ENCODE measurements at regions not wholly inside any gene's neighbourhood (a gene's known extent, or its start where the extent isn't known, plus 50 kb on each side); places are given as distances from the start of the nearest gene placed in this dataset.
A peak's percentile ranks its signal among the peaks of the same experiment; 100 is the strongest.
"Not testable (repeated sequence)": the region's sequence is repeated elsewhere in the genome, so short reads cannot be mapped to it uniquely, and the experiment has no call there.

DNA sequence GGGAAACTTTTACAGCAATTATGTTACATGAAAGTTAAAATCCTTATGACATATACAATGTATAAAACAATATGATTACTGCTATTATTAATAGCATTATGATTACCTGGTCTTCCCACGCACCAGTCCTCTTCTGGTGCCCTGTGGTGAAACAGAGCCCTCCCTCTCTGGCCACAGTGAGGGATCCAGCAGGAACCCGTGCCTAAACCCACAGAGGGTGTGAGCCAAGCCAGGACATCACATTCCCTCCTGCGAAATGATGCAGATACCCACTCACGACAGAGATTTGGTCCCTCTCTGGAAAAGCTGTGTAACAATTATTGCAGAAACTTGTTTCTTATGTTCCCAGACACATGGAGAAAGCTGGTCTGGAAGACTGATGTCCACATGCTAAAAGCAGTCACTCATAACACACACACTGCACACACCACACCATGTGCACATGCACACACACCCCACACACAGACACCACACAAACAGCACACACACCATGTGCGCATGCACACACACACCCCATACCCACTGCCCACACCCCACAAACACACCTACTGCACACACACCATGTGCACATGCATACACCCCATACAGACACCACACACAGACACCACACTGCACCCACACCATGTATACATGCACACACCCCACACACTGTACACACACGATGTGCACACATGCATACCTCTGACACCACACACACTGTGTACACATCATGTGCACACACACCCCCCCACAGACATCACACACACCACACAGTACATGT is 1462.2 kb downstream of the FOXD4L5 start:
- WGBS, 2 experiments (ENCODE audit: insufficient coverage in 2 of 2): 55 to 67% methylated on average over 1 of the region's 6 CpGs
- not testable (repeated sequence) for H3K4me3 ChIP-seq (ENCODE audit: extremely low read depth, insufficient read depth, low read length, poor library complexity, severe bottlenecking); H3K27ac ChIP-seq (ENCODE audit: low read depth, low read length, severe bottlenecking); H3K36me3 ChIP-seq (ENCODE audit: control insufficient read depth, insufficient read depth, low read length); H3K4me1 ChIP-seq (ENCODE audit: control insufficient read depth, insufficient read depth, low read length, poor library complexity, severe bottlenecking)
- H3K9me3 ChIP-seq (ENCODE audit: control insufficient read depth, low read length): peaks cover 18% of the 10 kb centered on the region

DNA sequence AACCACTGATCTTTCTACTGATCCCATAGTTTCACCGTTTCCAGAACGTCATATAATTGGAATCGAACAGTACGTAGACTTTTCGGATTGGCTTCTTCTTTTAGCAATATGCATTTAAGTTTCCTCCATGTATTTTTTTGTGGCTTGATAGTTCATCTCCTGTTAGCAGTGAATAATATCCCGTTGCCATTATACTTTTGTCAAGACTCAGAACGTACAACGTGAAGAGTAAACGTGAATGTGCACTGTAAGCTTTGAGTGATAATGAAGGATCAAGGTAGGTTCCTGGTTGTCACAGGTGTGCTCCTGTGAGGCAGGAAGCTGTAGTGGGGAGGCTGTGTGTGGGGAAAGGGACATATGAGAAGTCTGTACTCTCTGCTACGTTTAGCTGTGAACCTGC is 1463.7 kb downstream of the FOXD4L5 start:
- not testable (repeated sequence) for H3K4me1 ChIP-seq (ENCODE audit: control insufficient read depth, insufficient read depth, low read length, poor library complexity, severe bottlenecking); H3K27ac ChIP-seq (ENCODE audit: low read depth, low read length, severe bottlenecking); H3K36me3 ChIP-seq (ENCODE audit: control insufficient read depth, insufficient read depth, low read length); H3K4me3 ChIP-seq (ENCODE audit: extremely low read depth, insufficient read depth, low read length, poor library complexity, severe bottlenecking)
- H3K9me3 ChIP-seq (ENCODE audit: control insufficient read depth, low read length): peaks cover 31% of the 10 kb centered on the region
- 56 to 57% methylated on average over 4 of the region's 10 CpGs for WGBS, 2 experiments (ENCODE audit: insufficient coverage in 2 of 2)

GRCh38 chr9:63820882-63821281 is 1464.1 kb downstream of the FOXD4L5 start:
- H3K4me3 ChIP-seq (ENCODE audit: extremely low read depth, insufficient read depth, low read length, poor library complexity, severe bottlenecking); H3K36me3 ChIP-seq (ENCODE audit: control insufficient read depth, insufficient read depth, low read length); H3K4me1 ChIP-seq (ENCODE audit: control insufficient read depth, insufficient read depth, low read length, poor library complexity, severe bottlenecking); H3K27ac ChIP-seq (ENCODE audit: low read depth, low read length, severe bottlenecking): not testable (repeated sequence)
- peaks cover 35% of the 10 kb centered on the region for H3K9me3 ChIP-seq (ENCODE audit: control insufficient read depth, low read length)
- WGBS, 2 experiments (ENCODE audit: insufficient coverage in 2 of 2): 70 to 80% methylated on average over 6 to 10 of the region's 13 CpGs

GRCh38 chr9:63820383-63820782 is 1464.6 kb downstream of the FOXD4L5 start:
- WGBS, 2 experiments (ENCODE audit: insufficient coverage in 2 of 2): 92 to 93% methylated on average over 2 to 3 of the region's 3 CpGs
- not testable (repeated sequence) for H3K4me1 ChIP-seq (ENCODE audit: control insufficient read depth, insufficient read depth, low read length, poor library complexity, severe bottlenecking); H3K36me3 ChIP-seq (ENCODE audit: control insufficient read depth, insufficient read depth, low read length); H3K27ac ChIP-seq (ENCODE audit: low read depth, low read length, severe bottlenecking); H3K4me3 ChIP-seq (ENCODE audit: extremely low read depth, insufficient read depth, low read length, poor library complexity, severe bottlenecking)
- H3K9me3 ChIP-seq (ENCODE audit: control insufficient read depth, low read length): peaks cover 33% of the 10 kb centered on the region

DNA sequence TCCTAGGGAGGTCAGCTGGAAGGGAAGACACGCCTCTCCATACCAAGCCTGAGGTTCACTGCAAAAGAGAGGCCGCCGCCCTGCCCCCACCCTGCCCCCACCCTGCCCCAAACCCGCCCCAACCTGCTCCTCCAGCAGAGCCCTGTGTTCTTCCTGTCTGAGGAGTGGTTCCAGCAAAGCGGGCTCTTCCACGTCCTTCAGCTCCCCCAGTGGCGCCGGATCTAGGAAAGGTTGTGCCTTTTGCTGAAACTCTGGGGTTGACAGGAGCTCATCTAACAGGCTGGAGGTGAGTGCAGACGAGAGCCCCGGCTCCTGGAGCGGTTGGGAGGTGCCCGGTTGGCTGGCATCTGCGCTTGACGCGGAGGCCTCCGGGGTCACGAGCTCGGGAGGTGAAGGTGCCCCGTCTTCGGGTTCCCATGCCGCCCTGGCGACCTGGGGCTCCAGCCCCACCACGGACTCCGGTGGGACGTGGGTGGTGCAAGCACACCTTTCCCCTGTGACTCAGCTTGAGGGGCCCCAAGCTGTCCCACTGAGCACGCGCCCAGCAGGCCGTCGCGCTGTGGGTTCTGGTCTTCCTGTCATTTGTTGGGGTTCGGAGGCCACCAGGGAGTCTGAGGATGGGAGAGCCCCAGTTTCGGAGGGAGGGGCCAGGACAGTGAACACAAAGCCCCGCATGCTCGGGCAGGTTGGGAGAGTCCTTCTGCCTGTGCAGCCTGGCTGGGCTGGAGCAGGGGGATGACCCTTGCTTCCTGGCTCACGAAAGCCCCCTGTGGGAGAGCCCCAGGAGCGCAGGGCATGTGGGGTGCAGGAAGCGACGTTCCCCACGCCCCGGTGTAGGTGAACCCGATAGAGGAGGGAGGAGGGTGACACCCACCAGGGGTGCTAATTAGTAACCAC is 1467.1 kb downstream of the FOXD4L5 start:
- Histone ChIP-seq H3K4me1 (ENCODE audit: control insufficient read depth, insufficient read depth, low read length, poor library complexity, severe bottlenecking) (no peaks in the 10 kb centered on the region), H3K4me3 (ENCODE audit: extremely low read depth, insufficient read depth, low read length, poor library complexity, severe bottlenecking) (peak overlapping the region; percentile 18), H3K36me3 (ENCODE audit: control insufficient read depth, insufficient read depth, low read length) (no peaks in the 10 kb centered on the region), H3K27ac (ENCODE audit: low read depth, low read length, severe bottlenecking) (no peak overlapping the region), H3K9me3 (ENCODE audit: control insufficient read depth, low read length) (peaks cover 24% of the 10 kb centered on the region)
- WGBS, 2 experiments (ENCODE audit: insufficient coverage in 2 of 2): 41 to 46% methylated on average over 35 of the region's 41 CpGs

- 32 to 40% methylated on average over 36 of the region's 36 CpGs for WGBS, 2 experiments (ENCODE audit: insufficient coverage in 2 of 2)
- peak overlapping the region; percentile 23 for H3K4me3 ChIP-seq (ENCODE audit: extremely low read depth, insufficient read depth, low read length, poor library complexity, severe bottlenecking)
- H3K36me3 ChIP-seq (ENCODE audit: control insufficient read depth, insufficient read depth, low read length): no peaks in the 10 kb centered on the region
- H3K4me1 ChIP-seq (ENCODE audit: control insufficient read depth, insufficient read depth, low read length, poor library complexity, severe bottlenecking): no peaks in the 10 kb centered on the region
- H3K9me3 ChIP-seq (ENCODE audit: control insufficient read depth, low read length): peaks cover 24% of the 10 kb centered on the region
- H3K27ac ChIP-seq (ENCODE audit: low read depth, low read length, severe bottlenecking): no peak overlapping the region
These were observed 1468.0 kb downstream of the FOXD4L5 start for GRCh38 chr9:63816751-63817621.

GRCh38 chr9:63814970-63815669 is 1469.9 kb downstream of the FOXD4L5 start:
- not testable (repeated sequence) for H3K4me1 ChIP-seq (ENCODE audit: control insufficient read depth, insufficient read depth, low read length, poor library complexity, severe bottlenecking); H3K36me3 ChIP-seq (ENCODE audit: control insufficient read depth, insufficient read depth, low read length); H3K27ac ChIP-seq (ENCODE audit: low read depth, low read length, severe bottlenecking); H3K4me3 ChIP-seq (ENCODE audit: extremely low read depth, insufficient read depth, low read length, poor library complexity, severe bottlenecking)
- peaks cover 24% of the 10 kb centered on the region for H3K9me3 ChIP-seq (ENCODE audit: control insufficient read depth, low read length)
- 81 to 96% methylated on average over 17 to 22 of the region's 52 CpGs for WGBS, 2 experiments (ENCODE audit: insufficient coverage in 2 of 2)

DNA sequence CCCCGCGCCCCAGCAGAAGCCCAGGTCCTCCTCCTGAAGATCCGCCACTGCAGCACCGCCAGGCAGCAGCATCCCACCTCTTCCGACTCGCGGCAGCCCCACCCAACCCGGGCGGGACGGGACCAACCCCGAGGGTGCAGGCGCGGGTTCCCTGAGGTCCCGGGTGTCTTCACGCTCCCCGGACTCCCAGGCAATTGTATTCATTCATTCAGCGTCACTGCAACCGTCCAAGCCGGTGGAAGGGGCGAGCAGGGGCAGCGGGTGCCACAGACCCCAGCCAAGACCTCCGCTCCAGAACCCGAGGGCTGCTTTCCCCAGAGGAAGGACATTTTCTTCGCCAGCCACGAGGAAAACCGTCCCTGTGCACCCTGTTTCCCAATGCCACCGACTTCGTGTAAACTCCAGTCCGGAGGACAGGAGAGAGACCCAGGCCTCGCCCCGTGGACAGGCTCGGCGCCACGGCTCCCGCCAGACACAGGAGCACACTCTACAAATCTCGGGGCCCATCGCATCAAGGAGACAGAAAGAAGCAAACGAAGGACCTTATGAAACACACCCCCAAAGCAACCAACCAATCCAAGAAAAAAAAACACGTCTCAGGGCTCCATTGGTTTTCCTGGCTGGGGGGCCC is 1471.5 kb downstream of the FOXD4L5 start:
- H3K9me3 ChIP-seq (ENCODE audit: control insufficient read depth, low read length): peaks cover 24% of the 10 kb centered on the region
- peak overlapping the region; percentile 21 for H3K4me3 ChIP-seq (ENCODE audit: extremely low read depth, insufficient read depth, low read length, poor library complexity, severe bottlenecking)
- H3K36me3 ChIP-seq (ENCODE audit: control insufficient read depth, insufficient read depth, low read length); H3K4me1 ChIP-seq (ENCODE audit: control insufficient read depth, insufficient read depth, low read length, poor library complexity, severe bottlenecking); H3K27ac ChIP-seq (ENCODE audit: low read depth, low read length, severe bottlenecking): not testable (repeated sequence)
- WGBS, 2 experiments (ENCODE audit: insufficient coverage in 2 of 2): 72 to 87% methylated on average over 9 to 21 of the region's 39 CpGs

DNA sequence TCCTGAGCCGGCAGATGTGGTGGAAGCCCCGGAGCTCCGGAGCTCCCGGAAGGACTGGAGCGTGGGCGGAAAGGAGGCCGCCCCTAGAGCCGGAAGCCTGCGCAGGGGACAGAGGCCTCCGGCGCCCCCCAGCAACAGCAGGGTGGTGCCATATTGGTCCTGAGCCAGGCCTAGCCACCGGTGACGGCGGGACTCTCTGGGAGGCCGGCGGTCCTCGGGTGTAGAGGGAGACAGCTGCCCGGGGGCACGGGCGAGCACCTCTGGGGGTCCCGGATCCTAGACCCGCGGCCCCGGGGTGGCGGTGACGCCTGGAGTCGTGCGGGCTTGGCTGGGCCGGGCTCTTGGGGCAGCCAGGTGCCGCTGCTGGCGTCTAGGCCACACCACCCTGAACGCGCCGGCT is 1472.2 kb downstream of the FOXD4L5 start:
- H3K4me3 ChIP-seq (ENCODE audit: extremely low read depth, insufficient read depth, low read length, poor library complexity, severe bottlenecking); H3K27ac ChIP-seq (ENCODE audit: low read depth, low read length, severe bottlenecking); H3K36me3 ChIP-seq (ENCODE audit: control insufficient read depth, insufficient read depth, low read length); H3K4me1 ChIP-seq (ENCODE audit: control insufficient read depth, insufficient read depth, low read length, poor library complexity, severe bottlenecking): not testable (repeated sequence)
- WGBS, 2 experiments (ENCODE audit: insufficient coverage in 2 of 2): 87 to 88% methylated on average over 18 to 27 of the region's 34 CpGs
- H3K9me3 ChIP-seq (ENCODE audit: control insufficient read depth, low read length): peaks cover 19% of the 10 kb centered on the region

GRCh38 chr9:63804205-63804604 is 1480.8 kb downstream of the FOXD4L5 start:
- H3K4me1 ChIP-seq (ENCODE audit: control insufficient read depth, insufficient read depth, low read length, poor library complexity, severe bottlenecking); H3K36me3 ChIP-seq (ENCODE audit: control insufficient read depth, insufficient read depth, low read length); H3K9me3 ChIP-seq (ENCODE audit: control insufficient read depth, low read length); H3K4me3 ChIP-seq (ENCODE audit: extremely low read depth, insufficient read depth, low read length, poor library complexity, severe bottlenecking); H3K27ac ChIP-seq (ENCODE audit: low read depth, low read length, severe bottlenecking): not testable (repeated sequence)
- WGBS, 2 experiments (ENCODE audit: insufficient coverage in 2 of 2): 63 to 80% methylated on average over 4 of the region's 5 CpGs
